Activated T-cell treated with anti-CD3 and anti-CD28 coated beads for 24 hours (primary cell): ENCODE measurements at regions not wholly inside any gene's neighbourhood (a gene's known extent, or its start where the extent isn't known, plus 50 kb on each side); places are given as distances from the start of the nearest gene placed in this dataset.
"Not testable (repeated sequence)": the region's sequence is repeated elsewhere in the genome, so short reads cannot be mapped to it uniquely, and the experiment has no call there.

ENCODE experiments used
- DNase-seq: peaks from one replicate; pipeline ENCODE4 v3.0.0-alpha.2; 2020; ENCODE audit warnings: low read depth

GRCh38 chrX:65331371-65331770 is 203.2 kb downstream of the LAS1L start:
- no peak for DNase-seq

- no peak for DNase-seq
These were observed 234.3 kb downstream of the LAS1L start for GRCh38 chrX:65300104-65300809.

GRCh38 chrX:65282905-65283304 is 251.7 kb downstream of the LAS1L start:
- not testable (repeated sequence) for DNase-seq

- DNase-seq: no peak
These were observed 261.4 kb downstream of the LAS1L start for GRCh38 chrX:65273152-65273551.

GRCh38 chrX:65266482-65266881 is 268.1 kb downstream of the LAS1L start:
- no peak for DNase-seq

- DNase-seq: no peak
These were observed 277.6 kb upstream of the ZC4H2 start for GRCh38 chrX:65253817-65254216.

GRCh38 chrX:65241059-65241721 is 264.9 kb upstream of the ZC4H2 start:
- DNase-seq: no peak

- DNase-seq: no peak
These were observed 227.3 kb upstream of the ZC4H2 start for GRCh38 chrX:65203545-65203944.

- DNase-seq: no peak
These were observed 220.6 kb upstream of the ZC4H2 start for GRCh38 chrX:65196758-65197360.

GRCh38 chrX:65195621-65196020 is 219.4 kb upstream of the ZC4H2 start:
- no peak for DNase-seq

- no peak for DNase-seq
These were observed 218.3 kb upstream of the ZC4H2 start for GRCh38 chrX:65194547-65194946.

GRCh38 chrX:65163325-65163724 is 187.1 kb upstream of the ZC4H2 start:
- DNase-seq: not testable (repeated sequence)

- no peak for DNase-seq
These were observed 172.0 kb upstream of the ZC4H2 start for GRCh38 chrX:65148232-65148631.

- DNase-seq: no peak
These were observed 160.2 kb upstream of the ZC4H2 start for GRCh38 chrX:65136424-65136823.

GRCh38 chrX:65127842-65128241 is 151.6 kb upstream of the ZC4H2 start:
- no peak for DNase-seq

- no peak for DNase-seq
These were observed 122.6 kb upstream of the ZC4H2 start for GRCh38 chrX:65098851-65099250.

GRCh38 chrX:65093658-65094057 is 117.4 kb upstream of the ZC4H2 start:
- no peak for DNase-seq

- DNase-seq: no peak
These were observed 97.0 kb upstream of the ZC4H2 start for GRCh38 chrX:65073233-65073632.

- DNase-seq: no peak
These were observed 96.3 kb upstream of the ZC4H2 start for GRCh38 chrX:65072590-65072989.

GRCh38 chrX:65058626-65059025 is 82.4 kb upstream of the ZC4H2 start:
- DNase-seq: not testable (repeated sequence)

GRCh38 chrX:65045001-65045400 is 68.8 kb upstream of the ZC4H2 start:
- DNase-seq: no peak

GRCh38 chrX:65035446-65035770 is 59.2 kb upstream of the ZC4H2 start:
- peak; percentile 6 for DNase-seq

GRCh38 chrX:65034668-65035445 is 58.6 kb upstream of the ZC4H2 start, which contains the start of gene ZC3H12B:
ZC3H12B (plus strand) TSS chrX:65034826.
- peak; percentile 74 for DNase-seq
